ENCODE measurements at regions not wholly inside any gene's neighbourhood (a gene's known extent, or its start where the extent isn't known, plus 50 kb on each side); places are given as distances from the start of the nearest gene placed in this dataset.

GRCh38 chr6:67608099-67608749, 1026.9 kb upstream of the ADGRB3 start:
- no peaks in the 10 kb centered on the region for H3K9me3 ChIP-seq (ENCODE audit: low read depth)
- TF ChIP-seq EZH2phosphoT487 (IDR thresholded peaks at IDR 0.05; ENCODE audit: low read depth, severe bottlenecking, unreplicated experiment) (no peak), EZH2 (IDR thresholded peaks at IDR 0.05; ENCODE audit: borderline replicate concordance) (no peak), CTCF (IDR thresholded peaks at IDR 0.05; ENCODE audit: poor library complexity) (no peak)
- no peaks in the 10 kb centered on the region for H3K4me1 ChIP-seq (ENCODE audit: insufficient read depth)
- no peaks in the 10 kb centered on the region for H3K79me2 ChIP-seq
- no peak overlapping the region for H2AFZ ChIP-seq
- no peaks in the 10 kb centered on the region for H3K36me3 ChIP-seq (replicated peaks; ENCODE audit: insufficient read depth, low read depth)
- H3K27ac ChIP-seq, result no peak overlapping the region
- H3K4me3 ChIP-seq, result no peak overlapping the region
- 75% methylated on average over 4 of the region's 4 CpGs for WGBS (ENCODE audit: low lambda C conversion rate, missing lambda C conversion rate)
- no peaks in the 10 kb centered on the region for H4K20me1 ChIP-seq (ENCODE audit: insufficient read depth, poor library complexity, severe bottlenecking)
- no peaks in the 10 kb centered on the region for H3K27me3 ChIP-seq
- no peak overlapping the region for H3K4me2 ChIP-seq
- H3K9me2 ChIP-seq (replicated peaks; ENCODE audit: insufficient read depth), result no peaks in the 10 kb centered on the region
- no peak for DNase-seq (ENCODE audit: low spot score)

- no peak for DNase-seq (ENCODE audit: low spot score)
- TF ChIP-seq EZH2 (IDR thresholded peaks at IDR 0.05; ENCODE audit: borderline replicate concordance) (no peak), CTCF (IDR thresholded peaks at IDR 0.05; ENCODE audit: poor library complexity) (no peak), EZH2phosphoT487 (IDR thresholded peaks at IDR 0.05; ENCODE audit: low read depth, severe bottlenecking, unreplicated experiment) (no peak)
- no peaks in the 10 kb centered on the region for H3K9me3 ChIP-seq (ENCODE audit: low read depth)
- no peaks in the 10 kb centered on the region for H3K9me2 ChIP-seq (replicated peaks; ENCODE audit: insufficient read depth)
- H3K4me1 ChIP-seq (ENCODE audit: insufficient read depth), result no peaks in the 10 kb centered on the region
- no peak overlapping the region for H3K4me3 ChIP-seq
- H2AFZ ChIP-seq, result no peak overlapping the region
- H3K27me3 ChIP-seq, result no peaks in the 10 kb centered on the region
- no peak overlapping the region for H3K4me2 ChIP-seq
- no peak overlapping the region for H3K27ac ChIP-seq
- no peaks in the 10 kb centered on the region for H4K20me1 ChIP-seq (ENCODE audit: insufficient read depth, poor library complexity, severe bottlenecking)
- no peaks in the 10 kb centered on the region for H3K36me3 ChIP-seq (replicated peaks; ENCODE audit: insufficient read depth, low read depth)
- WGBS (ENCODE audit: low lambda C conversion rate, missing lambda C conversion rate), result 70% methylated on average over 5 of the region's 5 CpGs
- H3K79me2 ChIP-seq, result no peaks in the 10 kb centered on the region
These were observed 1027.9 kb upstream of the ADGRB3 start for GRCh38 chr6:67606906-67607828.

GRCh38 chr6:67594366-67594765, 1040.7 kb upstream of the ADGRB3 start:
- H3K27me3 ChIP-seq, result no peaks in the 10 kb centered on the region

More at GRCh38 chr6:67594366-67594765, 1040.7 kb upstream of the ADGRB3 start:
- H3K9me2 ChIP-seq (replicated peaks; ENCODE audit: insufficient read depth), result no peaks in the 10 kb centered on the region
- no peak overlapping the region for H3K4me2 ChIP-seq
- H3K27ac ChIP-seq, result no peak overlapping the region
- H3K9me3 ChIP-seq (ENCODE audit: low read depth), result no peaks in the 10 kb centered on the region
- no peak overlapping the region for H3K4me3 ChIP-seq
- no peaks in the 10 kb centered on the region for H4K20me1 ChIP-seq (ENCODE audit: insufficient read depth, poor library complexity, severe bottlenecking)
- no peak overlapping the region for H2AFZ ChIP-seq
- DNase-seq (ENCODE audit: low spot score), result no peak
- no peak for TF ChIP-seq EZH2 (IDR thresholded peaks at IDR 0.05; ENCODE audit: borderline replicate concordance)
- TF ChIP-seq CTCF (IDR thresholded peaks at IDR 0.05; ENCODE audit: poor library complexity), result no peak
- TF ChIP-seq EZH2phosphoT487 (IDR thresholded peaks at IDR 0.05; ENCODE audit: low read depth, severe bottlenecking, unreplicated experiment), result no peak
- no peaks in the 10 kb centered on the region for H3K79me2 ChIP-seq
- no peaks in the 10 kb centered on the region for H3K4me1 ChIP-seq (ENCODE audit: insufficient read depth)
- no peaks in the 10 kb centered on the region for H3K36me3 ChIP-seq (replicated peaks; ENCODE audit: insufficient read depth, low read depth)
- 81% methylated on average over 1 of the region's 1 CpG for WGBS (ENCODE audit: low lambda C conversion rate, missing lambda C conversion rate)

Data from hepatocyte (in vitro differentiated cells).